NCI-H2171 (cell line): ENCODE measurements at regions not wholly inside any gene's neighbourhood (a gene's known extent, or its start where the extent isn't known, plus 50 kb on each side); places are given as distances from the start of the nearest gene placed in this dataset.
"Not testable (repeated sequence)": the region's sequence is repeated elsewhere in the genome, so short reads cannot be mapped to it uniquely, and the experiment has no call there.

Experiments
- DNase-seq: peaks from one replicate; lab custom pipeline; 2025; lab: John Stamatoyannopoulos, UW

- DNase-seq: no peak
Observed at GRCh38 chr7:10779465-10780399, 193.9 kb upstream of the PHF14 start.

- no peak for DNase-seq
Observed at GRCh38 chr7:10780400-10780747, 193.3 kb upstream of the PHF14 start.

DNA sequence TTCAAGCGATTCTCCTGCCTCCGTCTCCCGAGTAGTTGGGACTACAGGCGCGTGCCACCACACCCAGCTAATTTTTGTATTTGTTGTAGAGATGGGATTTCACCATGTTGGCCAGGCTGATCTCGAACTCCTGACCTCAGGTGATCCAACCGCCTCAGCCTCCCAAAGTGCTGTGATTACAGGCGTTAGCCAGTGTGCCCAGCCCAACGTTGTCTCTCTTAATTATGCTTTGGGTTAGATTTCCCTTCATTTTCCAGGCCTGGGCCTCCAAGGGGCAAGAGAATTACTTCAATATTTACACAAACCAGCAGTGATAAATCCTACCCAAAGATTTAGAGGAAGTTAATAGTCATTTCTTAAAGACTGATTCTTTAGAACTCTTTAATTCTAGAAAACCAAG is 186.7 kb upstream of the PHF14 start:
- DNase-seq: not testable (repeated sequence)

DNA sequence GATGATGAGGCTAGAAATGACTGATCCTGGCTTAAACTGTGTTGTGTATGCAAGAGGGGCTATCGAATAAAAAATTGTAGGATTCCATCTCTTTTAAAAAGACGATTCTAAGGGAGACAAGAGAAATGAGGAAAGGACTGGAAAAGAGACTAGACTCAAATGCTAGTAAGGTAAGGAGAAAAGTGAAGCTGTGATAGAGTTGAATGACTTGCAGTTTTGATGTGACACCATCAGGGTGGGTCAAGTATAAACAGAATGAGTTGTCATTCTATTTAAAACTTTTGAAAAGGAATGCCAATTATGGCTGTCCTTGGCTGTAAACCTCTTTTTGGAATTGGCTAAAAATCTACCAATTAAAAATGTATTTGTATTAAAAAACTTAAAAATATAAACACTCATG is 184.5 kb upstream of the PHF14 start:
- no peak for DNase-seq

DNA sequence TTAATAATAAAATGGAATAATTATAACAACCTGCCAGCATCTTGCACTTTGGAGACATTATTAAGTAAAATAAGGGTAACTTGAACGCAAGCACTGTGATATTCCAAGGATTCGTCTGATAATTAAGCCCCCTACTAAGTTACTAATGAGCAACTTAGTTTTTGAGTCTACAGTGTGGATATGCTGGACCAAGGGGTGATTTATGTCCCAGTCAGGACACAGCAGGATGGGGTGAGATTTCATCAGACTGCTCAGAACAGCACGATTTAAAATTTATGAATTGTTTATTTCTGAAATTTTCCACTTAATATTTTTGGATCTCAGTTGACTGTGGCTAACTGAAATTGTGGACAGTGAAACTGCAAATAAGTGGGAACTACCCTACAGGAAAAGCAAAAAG is 182.8 kb upstream of the PHF14 start:
- DNase-seq: no peak

DNA sequence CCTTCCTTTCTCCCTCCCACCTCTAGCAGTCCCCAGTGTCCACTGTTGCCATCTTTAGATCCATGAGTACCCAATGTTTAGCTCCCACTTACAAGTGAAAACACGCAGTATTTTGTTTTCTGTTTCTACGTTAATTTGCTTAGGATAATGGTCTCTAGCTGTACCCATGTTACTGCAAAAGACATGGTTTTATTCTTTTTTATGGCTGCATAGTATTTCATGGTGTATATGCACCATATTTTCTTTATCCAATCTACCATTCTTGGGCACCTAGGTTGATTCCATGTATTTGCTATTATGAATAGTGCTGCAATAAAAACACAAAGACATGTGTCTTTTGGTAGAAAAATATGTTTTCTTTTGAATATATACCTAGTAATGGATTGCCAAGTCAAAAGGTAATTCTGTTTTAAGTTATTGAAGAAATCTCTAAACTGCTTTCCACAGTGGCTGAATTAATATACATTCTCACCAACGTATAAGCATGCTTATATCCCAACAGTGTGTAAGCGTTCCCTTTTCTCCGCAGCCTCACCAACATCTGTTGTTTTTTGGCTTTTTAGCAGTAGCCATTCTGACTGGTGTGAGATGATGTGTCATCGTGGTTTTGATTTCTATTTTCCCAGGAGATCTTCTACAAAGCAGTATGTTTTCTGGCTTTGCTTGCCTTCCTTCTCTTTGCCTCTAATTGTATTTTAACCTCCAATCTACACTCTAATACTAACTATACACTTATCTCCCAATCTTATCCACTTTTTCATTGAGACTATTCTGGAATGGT is 179.5 kb upstream of the PHF14 start:
- no peak for DNase-seq

DNA sequence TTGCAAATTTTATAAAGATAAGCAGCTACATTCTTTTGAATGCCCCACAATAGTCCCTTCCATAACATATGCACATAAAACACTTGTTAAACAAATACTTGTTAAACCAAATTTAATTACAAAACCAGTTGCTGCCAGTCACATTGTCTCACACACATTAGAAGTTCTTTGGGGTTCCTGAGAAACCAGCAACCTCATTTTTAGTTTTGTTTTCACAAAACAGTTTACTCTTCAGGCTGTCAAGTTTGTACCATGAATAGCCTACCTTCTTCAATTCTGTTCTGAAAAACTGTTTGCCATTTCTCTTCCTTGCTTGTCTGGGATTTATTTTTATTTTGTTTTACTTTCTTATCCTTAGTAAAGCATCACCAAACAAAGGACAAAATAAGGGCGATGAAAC is 176.5 kb upstream of the PHF14 start:
- DNase-seq: no peak

DNA sequence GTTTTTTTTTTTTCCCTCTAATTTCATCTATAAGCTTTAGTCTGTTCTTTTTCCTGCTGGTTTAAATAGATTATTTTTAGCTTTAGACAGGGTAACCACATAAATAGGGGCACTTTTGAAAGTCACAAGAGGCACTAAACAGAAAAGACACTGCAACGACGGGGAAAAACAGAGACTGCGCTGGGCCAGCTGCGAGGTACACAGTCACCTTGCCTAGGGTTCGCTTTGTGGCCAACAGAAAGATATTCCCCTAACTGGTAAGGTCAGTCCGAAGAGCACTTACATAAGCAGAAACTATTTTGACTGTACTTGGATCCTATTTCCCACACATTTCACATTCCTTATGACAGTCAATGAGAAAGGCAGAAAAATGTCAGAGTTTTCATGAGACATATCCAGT is 175.6 kb upstream of the PHF14 start:
- no peak for DNase-seq

DNA sequence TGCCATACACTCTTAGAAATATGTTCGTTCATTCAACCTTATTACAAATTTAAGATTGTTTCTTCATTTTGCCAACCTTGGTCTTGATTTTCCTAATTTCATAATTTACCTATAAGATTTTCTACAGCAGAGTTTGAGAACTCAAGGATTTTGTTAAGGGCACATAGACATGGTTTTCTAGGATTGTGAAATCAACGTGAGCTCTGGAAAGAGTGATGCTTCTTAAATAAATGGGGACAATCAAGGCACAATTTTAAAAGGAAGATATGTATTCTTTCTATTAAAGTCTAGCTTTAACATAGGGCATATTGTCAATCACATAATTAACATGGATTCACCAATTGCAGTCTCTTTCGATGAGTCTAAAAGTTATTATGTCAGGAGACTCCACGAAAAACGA is 174.2 kb upstream of the PHF14 start:
- no peak for DNase-seq

DNA sequence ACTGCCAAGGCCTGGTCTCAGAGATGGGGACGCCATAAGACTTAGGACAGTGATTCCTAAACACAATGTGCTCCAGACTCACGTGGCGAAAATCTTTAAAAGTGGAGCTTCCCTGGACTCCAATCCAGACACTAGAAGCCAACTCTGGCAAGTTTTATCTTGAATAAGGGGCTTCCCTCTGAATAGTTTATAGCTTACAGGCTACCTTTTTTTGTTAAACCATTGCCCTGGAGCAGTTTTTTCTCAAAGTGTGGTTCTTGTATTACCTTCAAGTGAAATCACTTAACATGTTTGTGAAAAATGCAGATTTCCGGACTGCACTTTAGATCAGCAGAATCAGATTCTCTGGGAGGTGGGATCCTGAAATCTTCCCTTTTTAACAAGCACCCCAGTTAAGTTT is 171.7 kb upstream of the PHF14 start:
- no peak for DNase-seq

DNA sequence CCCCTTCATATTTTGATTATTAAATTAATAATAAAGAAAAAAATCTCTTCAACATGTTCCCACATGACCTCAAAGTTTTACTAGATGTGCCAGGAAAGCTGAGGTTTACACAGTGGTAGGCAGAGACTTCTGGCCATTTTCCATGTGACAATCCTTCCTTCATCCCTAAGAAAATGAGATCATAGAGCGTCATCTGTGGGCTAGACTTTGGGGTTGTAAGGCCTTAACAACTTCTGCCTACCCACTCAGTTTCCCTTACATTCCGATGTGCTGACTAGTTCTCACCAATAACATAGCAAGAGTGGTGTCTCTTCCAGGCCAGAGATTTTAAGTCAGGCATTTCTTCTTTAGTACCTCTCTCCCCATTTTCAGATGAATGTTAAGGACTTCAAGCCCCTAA is 171.1 kb upstream of the PHF14 start:
- DNase-seq: no peak

DNA sequence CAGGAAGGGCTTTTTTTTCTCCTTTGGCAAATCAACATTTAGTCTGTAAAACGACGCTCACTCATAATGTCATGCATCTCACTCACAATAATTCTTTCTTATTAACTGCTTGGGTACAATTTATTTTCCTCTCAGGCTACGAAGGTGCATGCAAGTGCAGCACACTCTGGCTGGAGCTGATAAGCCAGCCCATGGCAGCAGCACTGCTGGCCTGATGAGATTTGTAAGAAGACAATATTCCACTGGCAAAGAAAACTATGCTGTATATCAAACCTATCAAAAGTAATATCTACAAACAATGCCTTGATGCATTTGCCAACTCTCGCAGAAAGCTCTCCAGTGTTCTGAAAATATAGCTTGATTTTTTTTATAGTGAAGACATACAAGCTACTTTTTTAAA is 170.0 kb upstream of the PHF14 start:
- no peak for DNase-seq

DNA sequence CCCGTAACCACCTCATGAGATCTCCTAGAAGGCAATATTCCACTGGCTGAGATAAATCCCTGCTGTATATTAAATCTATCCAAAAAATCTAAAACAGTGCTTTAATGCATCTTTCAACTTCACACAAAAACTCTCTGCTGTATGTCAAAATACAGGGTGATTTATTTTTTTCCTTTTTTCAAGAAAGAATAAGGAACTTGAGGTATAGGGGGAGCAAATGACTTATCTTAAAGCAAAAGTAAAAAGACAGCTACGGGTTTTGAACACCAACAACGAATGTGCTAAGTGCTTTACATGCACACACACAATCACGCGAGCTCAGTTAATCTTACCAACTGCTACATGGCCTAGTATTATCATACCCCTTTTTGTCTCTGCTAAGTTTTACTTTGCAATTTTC is 168.9 kb upstream of the PHF14 start:
- no peak for DNase-seq

DNA sequence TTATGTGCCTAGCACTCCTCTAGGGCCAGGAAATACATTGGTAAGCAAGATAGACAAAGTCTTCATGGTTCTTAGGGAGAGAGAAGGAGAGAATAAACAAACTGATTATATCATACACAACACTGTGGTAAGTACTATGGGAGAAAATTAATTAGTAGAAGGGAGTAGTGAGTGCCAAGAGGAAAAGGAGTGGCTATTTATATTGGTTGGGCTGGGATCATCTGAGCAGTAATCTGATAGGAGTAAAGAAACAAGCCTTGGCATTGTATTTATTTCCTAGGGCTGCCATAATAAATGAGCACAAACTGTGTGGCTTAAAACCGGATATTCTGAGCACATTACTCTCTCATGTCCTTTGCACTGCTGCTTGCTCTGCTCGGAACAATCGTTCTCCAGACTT is 158.1 kb upstream of the PHF14 start:
- no peak for DNase-seq

- DNase-seq: no peak
Observed at GRCh38 chr7:10821156-10821555, 152.5 kb upstream of the PHF14 start.

DNA sequence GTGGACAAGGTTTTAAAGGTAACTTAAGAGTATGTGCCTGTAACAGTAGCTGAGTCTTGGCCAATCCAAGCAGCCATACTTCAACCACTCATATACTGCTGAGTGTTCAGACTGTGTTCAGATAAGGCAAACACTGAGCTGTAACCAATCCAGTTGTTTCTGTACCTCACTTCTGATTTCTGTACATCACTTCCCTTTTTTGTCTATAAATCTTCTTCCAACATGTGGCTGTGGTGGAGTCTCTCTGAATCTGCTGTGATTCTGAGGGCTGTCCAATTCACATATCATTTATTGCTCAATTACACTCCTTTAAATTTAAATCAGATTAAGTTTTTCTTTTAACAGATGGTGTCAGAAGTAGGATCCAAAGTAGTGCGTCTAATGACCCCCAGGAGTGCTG is 149.5 kb upstream of the PHF14 start:
- DNase-seq: no peak

GRCh38 chr7:10838228-10838627 is 135.4 kb upstream of the PHF14 start:
- no peak for DNase-seq

DNA sequence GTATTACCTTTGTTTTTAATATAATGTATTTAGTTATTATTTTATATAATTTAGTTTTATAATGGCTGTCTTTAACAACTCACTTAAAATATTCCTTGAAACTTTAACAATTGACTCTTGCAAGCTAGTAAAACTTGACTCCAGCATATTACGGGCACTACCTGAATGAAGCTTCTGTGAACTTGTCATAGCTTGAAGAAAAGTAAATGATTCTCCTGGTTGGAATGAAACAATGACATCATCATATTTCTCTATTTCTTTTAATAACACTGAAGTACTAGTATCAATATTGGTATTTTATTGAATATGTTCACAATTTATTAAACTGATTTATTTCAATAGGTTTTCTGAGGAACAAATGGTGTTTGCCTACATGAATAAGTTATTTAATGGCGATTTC is 128.4 kb upstream of the PHF14 start:
- no peak for DNase-seq

DNA sequence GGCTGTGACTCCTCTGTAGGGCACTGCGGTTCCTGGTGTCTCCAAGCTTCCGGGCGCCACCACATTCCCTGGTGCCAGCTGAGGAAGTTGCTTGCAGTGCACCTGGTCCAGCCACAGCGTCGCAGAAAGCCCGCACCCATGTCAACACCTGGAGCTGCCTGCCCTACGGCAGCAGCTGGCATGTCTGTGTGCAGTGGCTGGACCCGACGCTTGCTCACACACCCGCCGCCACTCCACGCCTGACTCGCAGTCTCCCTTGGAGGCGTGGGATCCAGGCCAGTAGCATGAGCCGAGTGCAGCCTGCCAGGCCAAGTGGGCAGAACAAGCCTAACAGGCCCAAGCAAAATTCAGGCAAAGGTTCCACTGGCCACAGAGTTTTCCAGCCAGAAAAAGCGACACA is 118.1 kb upstream of the PHF14 start:
- no peak for DNase-seq

GRCh38 chr7:10860516-10860915 is 113.2 kb upstream of the PHF14 start:
- no peak for DNase-seq

- DNase-seq: no peak
Observed at GRCh38 chr7:10863476-10863875, 110.2 kb upstream of the PHF14 start.

- DNase-seq: no peak
Observed at GRCh38 chr7:10874666-10875065, 99.0 kb upstream of the PHF14 start.

GRCh38 chr7:10875080-10875479 is 98.6 kb upstream of the PHF14 start:
- no peak for DNase-seq

GRCh38 chr7:10888861-10889260 is 84.8 kb upstream of the PHF14 start:
- DNase-seq: no peak
